Non-pigmented ciliary epithelial cell (primary cell): ENCODE measurements at regions not wholly inside any gene's neighbourhood (a gene's known extent, or its start where the extent isn't known, plus 50 kb on each side); places are given as distances from the start of the nearest gene placed in this dataset.

Experiments
- DNase-seq: peaks from one replicate; pipeline ENCODE4 v3.0.0-alpha.2; 2010; ENCODE audit warnings: low read depth

- no peak for DNase-seq
Measured at GRCh38 chr18:25647404-25647803, 295.4 kb upstream of the ZNF521 start.

- DNase-seq, result no peak
Measured at GRCh38 chr18:25646971-25647370, 295.0 kb upstream of the ZNF521 start.

GRCh38 chr18:25639596-25639995, 287.6 kb upstream of the ZNF521 start:
- no peak for DNase-seq

- DNase-seq, result no peak
Measured at GRCh38 chr18:25633563-25633962, 281.6 kb upstream of the ZNF521 start.

GRCh38 chr18:25630682-25631081, 278.7 kb upstream of the ZNF521 start:
- no peak for DNase-seq

GRCh38 chr18:25621682-25622081, 269.7 kb upstream of the ZNF521 start:
- no peak for DNase-seq

- no peak for DNase-seq
Measured at GRCh38 chr18:25621144-25621543, 269.2 kb upstream of the ZNF521 start.

GRCh38 chr18:25614168-25614567, 262.2 kb upstream of the ZNF521 start:
- DNase-seq, result no peak

GRCh38 chr18:25612466-25612865, 260.5 kb upstream of the ZNF521 start:
- DNase-seq, result no peak

GRCh38 chr18:25608091-25608490, 256.1 kb upstream of the ZNF521 start:
- no peak for DNase-seq

- DNase-seq, result no peak
Measured at GRCh38 chr18:25604894-25605597, 253.1 kb upstream of the ZNF521 start.

GRCh38 chr18:25604196-25604893, 252.4 kb upstream of the ZNF521 start:
- no peak for DNase-seq

- DNase-seq, result no peak
Measured at GRCh38 chr18:25599443-25599842, 247.5 kb upstream of the ZNF521 start.

- DNase-seq, result no peak
Measured at GRCh38 chr18:25597476-25597875, 245.5 kb upstream of the ZNF521 start.

GRCh38 chr18:25595274-25596060, 243.5 kb upstream of the ZNF521 start:
- DNase-seq, result no peak

- DNase-seq, result peak; percentile 34
Measured at GRCh38 chr18:25594351-25594750, 242.4 kb upstream of the ZNF521 start.

GRCh38 chr18:25592804-25593360, 240.9 kb upstream of the ZNF521 start:
- DNase-seq, result no peak

- DNase-seq, result no peak
Measured at GRCh38 chr18:25590456-25590855, 238.5 kb upstream of the ZNF521 start.

- no peak for DNase-seq
Measured at GRCh38 chr18:25587545-25587944, 235.6 kb upstream of the ZNF521 start.

- DNase-seq, result no peak
Measured at GRCh38 chr18:25568986-25569385, 217.0 kb upstream of the ZNF521 start.

GRCh38 chr18:25563816-25564683, 212.1 kb upstream of the ZNF521 start:
- DNase-seq, result no peak

GRCh38 chr18:25563346-25563745, 211.4 kb upstream of the ZNF521 start:
- DNase-seq, result no peak
